Suprapubic skin (tissue), 2 donors: ENCODE measurements at regions not wholly inside any gene's neighbourhood (a gene's known extent, or its start where the extent isn't known, plus 50 kb on each side); places are given as distances from the start of the nearest gene placed in this dataset.

Source experiments
- EP300 ChIP-seq: sonication (generic); formaldehyde crosslinking; IDR thresholded peaks from one replicate; pipeline ENCODE4 v1.6.1; 2017; ENCODE audit warnings: antibody characterized with exemption
- POLR2A ChIP-seq, 2 donors: fragments of 450-650 bp; IDR thresholded peaks; one replicate each; pipeline ENCODE4 v1.6.1; 2017; ENCODE audit warnings: antibody characterized with exemption in 2 of 2, mild to moderate bottlenecking in 2 of 2, moderate library complexity in 2 of 2

DNA sequence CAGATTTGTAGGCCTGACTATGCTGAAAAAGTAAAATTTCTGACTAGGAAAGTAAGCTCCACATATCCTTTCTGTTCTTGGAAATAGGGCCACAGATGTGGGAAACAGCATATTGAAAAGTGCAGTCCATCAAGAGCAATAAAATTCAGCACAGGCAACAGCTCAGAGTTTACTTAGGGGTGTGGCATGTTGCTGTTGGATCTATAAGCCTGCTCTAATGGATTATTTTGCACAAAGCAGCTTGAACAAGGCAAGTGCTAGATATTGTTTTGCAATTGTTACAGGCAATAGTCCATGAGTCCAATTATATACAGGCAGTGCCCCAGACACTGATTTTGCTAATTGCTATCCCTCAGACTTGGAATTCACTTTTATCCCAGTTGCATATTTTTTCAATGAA is 289.8 kb upstream of the SNX7 start:
- TF ChIP-seq EP300, result no peak
- no peak for TF ChIP-seq POLR2A (IDR thresholded peaks at IDR 0.05)
